Thoracic aorta (tissue), 2 donors: ENCODE measurements at regions not wholly inside any gene's neighbourhood (a gene's known extent, or its start where the extent isn't known, plus 50 kb on each side); places are given as distances from the start of the nearest gene placed in this dataset.

ENCODE experiments used
- ATAC-seq: fragments of 150-250 bp; one replicate; pipeline ENCODE4 v1.8.0; 2017; ENCODE audit warnings: low read depth; ENCODE audit not compliant: insufficient number of reproducible peaks, low FRiP score
- DNase-seq: peaks from one replicate; pipeline ENCODE4 v3.0.0-alpha.2; 2020; ENCODE audit warnings: low spot score
- H3K27ac ChIP-seq, 2 donors: fragments of 200-600 bp; sonication (generic); 1 replicate in 1 of 2; 2 replicates in 1 of 2; pipeline ENCODE4 v1.5.1; 2016; ENCODE audit warnings: mild to moderate bottlenecking in 2 of 2, moderate library complexity in 2 of 2
- H3K27me3 ChIP-seq: fragments of 200-600 bp; sonication (generic); replicated peaks from 2 replicates; pipeline ENCODE4 v1.6.0; 2016; ENCODE audit warnings: mild to moderate bottlenecking; ENCODE audit not compliant: insufficient read depth
- H3K36me3 ChIP-seq: fragments of 200-600 bp; sonication (generic); one replicate; pipeline ENCODE4 v1.5.1; 2016
- H3K4me1 ChIP-seq, 2 donors: fragments of 200-600 bp; sonication (generic); 1 replicate in 1 of 2; 2 replicates in 1 of 2; pipeline versions ENCODE4 v1.5.1 to v1.6.0; 2016; ENCODE audit warnings: low read depth in 2 of 2, mild to moderate bottlenecking in 1 of 2; ENCODE audit not compliant: control insufficient read depth in 1 of 2
- H3K4me3 ChIP-seq: fragments of 200-600 bp; sonication (generic); 2 replicates; pipeline ENCODE4 v1.5.1; 2016; ENCODE audit warnings: mild to moderate bottlenecking
- H3K9me3 ChIP-seq: fragments of 200-600 bp; sonication (generic); 2 replicates; pipeline ENCODE4 v1.5.1; 2016
- CTCF ChIP-seq: fragments of 200-600 bp; sonication (generic); IDR thresholded peaks from one replicate; pipeline ENCODE4 v1.5.1; 2019; ENCODE audit warnings: antibody characterized with exemption

- Histone ChIP-seq H3K4me3 (no peak overlapping the region), H3K4me1 (no peaks in the 10 kb centered on the region), H3K27me3 (no peaks in the 10 kb centered on the region), H3K27ac (no peak overlapping the region), H3K9me3 (no peaks in the 10 kb centered on the region), H3K36me3 (no peaks in the 10 kb centered on the region)
- ATAC-seq (no peak), DNase-seq (no peak)
- TF ChIP-seq CTCF = no peak
Measured at GRCh38 chr20:39528436-39528835, 566.3 kb downstream of the DHX35 start.

- ATAC-seq (no peak), DNase-seq (no peak)
- no peaks in the 10 kb centered on the region for H3K9me3 ChIP-seq
- no peaks in the 10 kb centered on the region for H3K27me3 ChIP-seq
- H3K36me3 ChIP-seq = no peaks in the 10 kb centered on the region
- no peak overlapping the region for H3K4me3 ChIP-seq
- no peak for TF ChIP-seq CTCF
- no peaks in the 10 kb centered on the region for H3K4me1 ChIP-seq
- H3K27ac ChIP-seq = no peak overlapping the region
Measured at GRCh38 chr20:39524371-39524911, 562.3 kb downstream of the DHX35 start.

- Histone ChIP-seq H3K27ac (no peak overlapping the region), H3K9me3 (no peaks in the 10 kb centered on the region), H3K27me3 (no peaks in the 10 kb centered on the region), H3K4me3 (no peak overlapping the region), H3K4me1 (no peaks in the 10 kb centered on the region), H3K36me3 (no peaks in the 10 kb centered on the region)
- TF ChIP-seq CTCF = no peak
- ATAC-seq = no peak
- DNase-seq = no peak
Measured at GRCh38 chr20:39523405-39523804, 561.3 kb downstream of the DHX35 start.

GRCh38 chr20:39518654-39519053, 556.5 kb downstream of the DHX35 start:
- Histone ChIP-seq H3K27me3 (no peaks in the 10 kb centered on the region), H3K9me3 (no peaks in the 10 kb centered on the region), H3K27ac (no peak overlapping the region), H3K4me3 (no peak overlapping the region), H3K36me3 (no peaks in the 10 kb centered on the region), H3K4me1 (no peaks in the 10 kb centered on the region)
- no peak for ATAC-seq
- no peak for DNase-seq
- no peak for TF ChIP-seq CTCF

- TF ChIP-seq CTCF = no peak
- no peak overlapping the region for H3K27ac ChIP-seq
- no peaks in the 10 kb centered on the region for H3K9me3 ChIP-seq
- no peak for ATAC-seq
- DNase-seq = no peak
- no peak overlapping the region for H3K4me3 ChIP-seq
- no peaks in the 10 kb centered on the region for H3K27me3 ChIP-seq
- no peaks in the 10 kb centered on the region for H3K36me3 ChIP-seq
- H3K4me1 ChIP-seq = no peaks in the 10 kb centered on the region
Measured at GRCh38 chr20:39516964-39517363, 554.8 kb downstream of the DHX35 start.
